ENCODE measurements at regions not wholly inside any gene's neighbourhood (a gene's known extent, or its start where the extent isn't known, plus 50 kb on each side); places are given as distances from the start of the nearest gene placed in this dataset.

- no peak overlapping the region for H3K4me3 ChIP-seq (replicated peaks; ENCODE audit: insufficient read depth, low read length)
- DNase-seq (ENCODE audit: low read depth in 1 of 2, low spot score in 1 of 2), result no peak
- H3K27me3 ChIP-seq (ENCODE audit: insufficient read depth, poor library complexity, severe bottlenecking), result peaks cover 5% of the 10 kb centered on the region
- no peak overlapping the region for H3K27ac ChIP-seq (replicated peaks)
- TF ChIP-seq, protein P1, sequence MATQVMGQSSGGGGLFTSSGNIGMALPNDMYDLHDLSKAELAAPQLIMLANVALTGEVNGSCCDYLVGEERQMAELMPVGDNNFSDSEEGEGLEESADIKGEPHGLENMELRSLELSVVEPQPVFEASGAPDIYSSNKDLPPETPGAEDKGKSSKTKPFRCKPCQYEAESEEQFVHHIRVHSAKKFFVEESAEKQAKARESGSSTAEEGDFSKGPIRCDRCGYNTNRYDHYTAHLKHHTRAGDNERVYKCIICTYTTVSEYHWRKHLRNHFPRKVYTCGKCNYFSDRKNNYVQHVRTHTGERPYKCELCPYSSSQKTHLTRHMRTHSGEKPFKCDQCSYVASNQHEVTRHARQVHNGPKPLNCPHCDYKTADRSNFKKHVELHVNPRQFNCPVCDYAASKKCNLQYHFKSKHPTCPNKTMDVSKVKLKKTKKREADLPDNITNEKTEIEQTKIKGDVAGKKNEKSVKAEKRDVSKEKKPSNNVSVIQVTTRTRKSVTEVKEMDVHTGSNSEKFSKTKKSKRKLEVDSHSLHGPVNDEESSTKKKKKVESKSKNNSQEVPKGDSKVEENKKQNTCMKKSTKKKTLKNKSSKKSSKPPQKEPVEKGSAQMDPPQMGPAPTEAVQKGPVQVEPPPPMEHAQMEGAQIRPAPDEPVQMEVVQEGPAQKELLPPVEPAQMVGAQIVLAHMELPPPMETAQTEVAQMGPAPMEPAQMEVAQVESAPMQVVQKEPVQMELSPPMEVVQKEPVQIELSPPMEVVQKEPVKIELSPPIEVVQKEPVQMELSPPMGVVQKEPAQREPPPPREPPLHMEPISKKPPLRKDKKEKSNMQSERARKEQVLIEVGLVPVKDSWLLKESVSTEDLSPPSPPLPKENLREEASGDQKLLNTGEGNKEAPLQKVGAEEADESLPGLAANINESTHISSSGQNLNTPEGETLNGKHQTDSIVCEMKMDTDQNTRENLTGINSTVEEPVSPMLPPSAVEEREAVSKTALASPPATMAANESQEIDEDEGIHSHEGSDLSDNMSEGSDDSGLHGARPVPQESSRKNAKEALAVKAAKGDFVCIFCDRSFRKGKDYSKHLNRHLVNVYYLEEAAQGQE (IDR thresholded peaks at IDR 0.05; ENCODE audit: insufficient replicate concordance, low read depth), result no peak
- TF ChIP-seq POLR2AphosphoS5 (IDR thresholded peaks at IDR 0.05; ENCODE audit: low read depth), result no peak
- TF ChIP-seq GABPA (IDR thresholded peaks at IDR 0.05; ENCODE audit: low read depth), result no peak
Measured at GRCh38 chr20:54407459-54407858, 67.9 kb upstream of the DOK5 start.

DNA sequence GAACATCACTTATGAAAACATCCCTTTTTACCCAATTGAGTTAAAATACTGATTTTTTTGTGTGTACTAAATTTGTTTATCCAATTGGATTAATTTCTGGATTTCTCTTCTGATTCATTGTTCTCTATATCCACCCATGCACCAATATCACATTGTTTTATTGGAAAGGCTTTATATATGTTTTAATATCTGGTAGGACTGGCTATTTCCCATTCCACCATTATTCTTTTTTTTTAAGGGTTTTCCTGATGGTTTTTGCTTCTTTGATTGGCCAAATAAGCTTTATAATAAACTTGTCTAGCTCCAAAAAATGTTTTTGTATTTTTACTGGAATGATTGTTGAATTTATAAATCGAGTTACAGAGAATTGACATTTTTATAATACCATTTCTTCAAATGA lies 59.4 kb upstream of the DOK5 start:
- DNase-seq (ENCODE audit: low read depth in 1 of 2, low spot score in 1 of 2), result no peak
- Histone ChIP-seq H3K27ac (replicated peaks) (no peak overlapping the region), H3K4me3 (replicated peaks; ENCODE audit: insufficient read depth, low read length) (no peak overlapping the region), H3K27me3 (ENCODE audit: insufficient read depth, poor library complexity, severe bottlenecking) (peaks cover 5% of the 10 kb centered on the region)
- TF ChIP-seq POLR2AphosphoS5 (IDR thresholded peaks at IDR 0.05; ENCODE audit: low read depth) (no peak), GABPA (IDR thresholded peaks at IDR 0.05; ENCODE audit: low read depth) (no peak), SPI1 (IDR thresholded peaks at IDR 0.05; ENCODE audit: borderline replicate concordance, low read depth) (no peak)
- TF ChIP-seq, protein P1 (IDR thresholded peaks at IDR 0.05; ENCODE audit: insufficient replicate concordance, low read depth), result no peak
- TF ChIP-seq, protein P2, sequence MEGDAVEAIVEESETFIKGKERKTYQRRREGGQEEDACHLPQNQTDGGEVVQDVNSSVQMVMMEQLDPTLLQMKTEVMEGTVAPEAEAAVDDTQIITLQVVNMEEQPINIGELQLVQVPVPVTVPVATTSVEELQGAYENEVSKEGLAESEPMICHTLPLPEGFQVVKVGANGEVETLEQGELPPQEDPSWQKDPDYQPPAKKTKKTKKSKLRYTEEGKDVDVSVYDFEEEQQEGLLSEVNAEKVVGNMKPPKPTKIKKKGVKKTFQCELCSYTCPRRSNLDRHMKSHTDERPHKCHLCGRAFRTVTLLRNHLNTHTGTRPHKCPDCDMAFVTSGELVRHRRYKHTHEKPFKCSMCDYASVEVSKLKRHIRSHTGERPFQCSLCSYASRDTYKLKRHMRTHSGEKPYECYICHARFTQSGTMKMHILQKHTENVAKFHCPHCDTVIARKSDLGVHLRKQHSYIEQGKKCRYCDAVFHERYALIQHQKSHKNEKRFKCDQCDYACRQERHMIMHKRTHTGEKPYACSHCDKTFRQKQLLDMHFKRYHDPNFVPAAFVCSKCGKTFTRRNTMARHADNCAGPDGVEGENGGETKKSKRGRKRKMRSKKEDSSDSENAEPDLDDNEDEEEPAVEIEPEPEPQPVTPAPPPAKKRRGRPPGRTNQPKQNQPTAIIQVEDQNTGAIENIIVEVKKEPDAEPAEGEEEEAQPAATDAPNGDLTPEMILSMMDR (IDR thresholded peaks at IDR 0.05; ENCODE audit: insufficient read depth, low read length), result no peak

DNA sequence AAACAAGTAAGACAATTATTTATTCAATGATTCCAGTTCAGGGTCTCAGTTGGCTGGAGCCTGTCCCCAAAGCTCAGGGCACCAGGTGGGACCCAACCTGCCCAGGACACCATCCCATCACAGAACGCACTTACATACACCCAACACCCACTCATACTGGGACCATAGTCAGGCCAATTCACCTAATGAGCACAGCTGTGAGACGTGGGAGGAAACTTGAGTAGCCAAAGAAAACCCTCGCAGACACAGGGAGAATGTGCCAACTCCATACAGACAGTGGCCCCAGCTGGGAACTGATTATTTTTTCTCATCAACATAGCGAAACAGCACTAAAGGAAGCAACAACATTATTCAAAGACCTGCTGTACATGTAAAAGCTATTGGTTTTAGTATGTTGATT lies 58.6 kb upstream of the DOK5 start:
- peaks cover 5% of the 10 kb centered on the region for H3K27me3 ChIP-seq (ENCODE audit: insufficient read depth, poor library complexity, severe bottlenecking)
- H3K4me3 ChIP-seq (replicated peaks; ENCODE audit: insufficient read depth, low read length), result no peak overlapping the region
- H3K27ac ChIP-seq (replicated peaks), result no peak overlapping the region
- no peak for DNase-seq (ENCODE audit: low read depth in 1 of 2, low spot score in 1 of 2)
- TF ChIP-seq POLR2AphosphoS5 (IDR thresholded peaks at IDR 0.05; ENCODE audit: low read depth) (no peak), GABPA (IDR thresholded peaks at IDR 0.05; ENCODE audit: low read depth) (no peak), SPI1 (IDR thresholded peaks at IDR 0.05; ENCODE audit: borderline replicate concordance, low read depth) (no peak)
- TF ChIP-seq, protein P2 (IDR thresholded peaks at IDR 0.05; ENCODE audit: insufficient read depth, low read length), result no peak
- TF ChIP-seq, protein P1 (IDR thresholded peaks at IDR 0.05; ENCODE audit: insufficient replicate concordance, low read depth), result no peak

Measured in HL-60 (cell line).